Aorta (tissue), 5 donors: ENCODE measurements at regions not wholly inside any gene's neighbourhood (a gene's known extent, or its start where the extent isn't known, plus 50 kb on each side); places are given as distances from the start of the nearest gene placed in this dataset.
"Not testable (repeated sequence)": the region's sequence is repeated elsewhere in the genome, so short reads cannot be mapped to it uniquely, and the experiment has no call there.

Source experiments
- ATAC-seq: fragments of 200-7000 bp; cut with Tn5 transposase; one replicate; pipeline ENCODE4 v1.9.1; 2022; ENCODE audit warnings: moderate library complexity; ENCODE audit not compliant: low FRiP score
- DNase-seq, 2 donors: peaks; one replicate each; pipeline ENCODE4 v3.0.0-alpha.2; 2020
- H3K27ac ChIP-seq, 2 donors: one replicate each; pipeline ENCODE4 v1.5.1; 2013; ENCODE audit warnings: low read length in 2 of 2, mild to moderate bottlenecking in 2 of 2, moderate library complexity in 2 of 2, control low read depth in 1 of 2, inconsistent platforms in 1 of 2, low read depth in 1 of 2
- H3K27me3 ChIP-seq, 2 donors: one replicate each; pipeline ENCODE4 v1.6.1; 2013; ENCODE audit warnings: control low read depth in 1 of 2, low read length in 1 of 2, mild to moderate bottlenecking in 1 of 2, moderate library complexity in 1 of 2; ENCODE audit not compliant: insufficient read depth in 2 of 2, control insufficient read depth in 1 of 2
- H3K36me3 ChIP-seq, 2 donors: one replicate each; pipeline ENCODE4 v1.6.1; 2013; ENCODE audit warnings: control low read depth in 1 of 2, low read length in 1 of 2, mild to moderate bottlenecking in 1 of 2; ENCODE audit not compliant: insufficient read depth in 2 of 2, control insufficient read depth in 1 of 2
- H3K4me1 ChIP-seq, 2 donors: one replicate each; pipeline ENCODE4 v1.6.1; 2013; ENCODE audit warnings: low read length in 2 of 2, control low read depth in 1 of 2, mild to moderate bottlenecking in 1 of 2, moderate library complexity in 1 of 2; ENCODE audit not compliant: insufficient read depth in 2 of 2, control insufficient read depth in 1 of 2
- H3K4me3 ChIP-seq, 2 donors: one replicate each; pipeline ENCODE4 v1.5.1; 2013; ENCODE audit warnings: low read length in 2 of 2, control low read depth in 1 of 2, mild to moderate bottlenecking in 1 of 2
- H3K9me3 ChIP-seq: one replicate; pipeline ENCODE4 v1.6.1; 2013; ENCODE audit warnings: mild to moderate bottlenecking, low read length; ENCODE audit not compliant: control insufficient read depth
- WGBS, 2 donors: extraction: QIAGEN DNeasy Blood & Tissue Kit; methylation state at CpG; one replicate each; pipeline ENCODE4 v1.1.7; 2013; 5-methylcytosine and 5-hydroxymethylcytosine counted together
- intact Hi-C, 2 donors: fragments of 100-400 bp; cut with DNase I; formaldehyde crosslinking; loops; one replicate each; pipeline versions ENCODE4 v1.14.2 to v1.15.0; 2022
- donor health status: healthy with polysubstance abuse.
- donor health status: Bipolar disorder and iron deficiency.
- donor health status: DM: no; HTN: no; CAD: no.
- donor health status: DM: no; HTN: no; CAD: no.
- donor health status: DM: yes; HTN: yes; CAD: no.

DNA sequence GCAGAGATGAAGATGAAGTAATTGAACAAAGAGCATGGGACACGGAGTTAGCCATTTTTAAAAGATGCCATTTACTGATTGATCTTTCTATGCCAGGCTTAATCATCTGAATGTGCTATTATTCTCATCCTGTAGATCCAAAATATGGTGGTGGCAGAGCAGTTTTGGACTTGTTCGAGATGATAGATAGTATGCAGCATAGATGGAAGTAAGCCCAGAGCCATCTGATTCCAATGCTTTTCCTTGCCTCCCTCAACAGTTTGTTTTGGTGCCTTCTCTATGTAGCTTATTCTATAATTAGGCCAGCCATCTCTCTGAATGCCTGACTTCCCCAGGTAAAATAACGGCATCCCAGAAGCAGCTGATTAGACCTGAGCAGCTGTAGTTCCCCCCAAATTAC lies 152.6 kb upstream of the CLNK start:
- H3K27me3 ChIP-seq = no peaks in the 10 kb centered on the region
- DNase-seq (no peak), ATAC-seq (no peak)
- H3K36me3 ChIP-seq = no peaks in the 10 kb centered on the region
- no peaks in the 10 kb centered on the region for H3K9me3 ChIP-seq
- no peak overlapping the region for H3K27ac ChIP-seq
- no peaks in the 10 kb centered on the region for H3K4me1 ChIP-seq
- WGBS, 2 donors = 78 to 81% methylated on average over 3 of the region's 3 CpGs
- intact Hi-C loops = no loop called here
- no peak overlapping the region for H3K4me3 ChIP-seq

DNA sequence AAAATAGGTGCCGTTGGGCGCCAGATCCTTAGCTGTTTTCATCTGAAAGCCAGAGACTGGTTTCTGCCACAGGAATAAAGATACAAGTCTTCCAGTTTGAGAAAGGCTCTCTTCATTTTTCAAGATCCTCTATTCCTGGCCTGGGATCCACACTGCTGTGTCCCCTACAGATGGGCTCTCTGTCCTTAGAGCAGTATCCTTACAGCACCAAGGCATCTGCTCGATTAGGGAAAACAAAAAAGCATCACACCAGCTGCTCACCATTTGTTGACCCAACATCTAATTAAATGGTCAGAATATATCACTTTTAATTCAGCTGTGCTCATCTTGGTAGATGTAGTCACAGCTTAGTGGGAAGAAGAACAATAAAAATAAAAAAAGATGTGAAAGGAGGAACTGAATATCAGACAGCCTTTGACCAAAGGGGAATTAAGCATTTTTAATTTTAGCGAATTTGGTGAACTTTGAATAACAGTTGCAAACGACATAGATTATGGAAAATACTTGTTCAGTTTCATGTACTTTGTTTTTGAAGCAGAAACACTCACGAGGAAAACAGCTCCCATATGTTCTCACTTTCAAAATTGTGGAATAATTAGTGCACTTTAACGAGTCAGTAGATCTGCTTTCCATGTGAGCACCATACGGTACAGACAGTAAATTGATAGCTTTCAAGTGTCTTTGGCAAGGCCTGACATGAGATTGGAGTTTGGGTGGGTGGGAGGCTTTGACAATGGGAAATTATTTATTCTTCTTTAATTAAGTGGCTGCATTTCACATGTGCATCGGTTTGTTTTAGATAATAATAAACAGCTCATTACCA lies 148.4 kb upstream of the CLNK start:
- no peaks in the 10 kb centered on the region for H3K36me3 ChIP-seq
- H3K9me3 ChIP-seq = peaks cover 1% of the 10 kb centered on the region
- no peaks in the 10 kb centered on the region for H3K4me1 ChIP-seq
- 81 to 85% methylated on average over 9 of the region's 9 CpGs for WGBS, 2 donors
- intact Hi-C loops = no loop called here
- DNase-seq = no peak
- no peak overlapping the region for H3K27ac ChIP-seq
- ATAC-seq = no peak
- H3K4me3 ChIP-seq = no peak overlapping the region
- H3K27me3 ChIP-seq = no peaks in the 10 kb centered on the region

DNA sequence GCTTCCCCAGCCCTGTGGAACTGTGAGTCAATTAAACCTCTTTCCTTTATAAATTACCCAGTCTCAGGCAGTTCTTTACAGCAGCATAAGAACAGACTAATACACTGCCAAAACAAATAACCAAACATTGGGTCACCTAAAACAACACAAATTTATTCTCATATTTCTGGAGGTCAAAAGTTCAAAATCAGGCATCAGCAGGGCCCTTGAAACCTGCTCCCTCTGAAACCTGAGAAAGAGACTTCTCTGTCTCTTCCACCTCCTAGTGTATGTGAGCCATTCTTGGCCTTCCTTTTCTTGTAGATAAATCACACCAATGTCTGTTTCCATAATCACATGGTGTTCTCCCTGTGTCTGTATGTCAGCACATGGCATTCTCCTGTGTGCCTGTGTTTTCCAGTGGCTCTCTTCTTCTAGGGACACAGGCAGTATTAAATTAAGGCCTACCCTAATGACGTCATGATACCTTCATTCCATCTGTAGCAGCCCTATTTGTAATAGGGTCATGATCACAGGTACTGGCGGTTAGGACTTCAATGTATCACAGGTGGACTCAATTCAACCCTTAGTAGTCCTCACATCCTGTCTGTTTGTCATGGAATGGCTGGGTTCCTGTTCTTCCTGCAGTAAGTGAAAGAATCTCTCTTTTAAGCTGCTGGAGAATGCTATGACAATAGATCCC lies 147.3 kb upstream of the CLNK start:
- H3K27ac ChIP-seq = no peak overlapping the region
- WGBS, 2 donors = 93 to 94% methylated on average over 2 of the region's 2 CpGs
- no peaks in the 10 kb centered on the region for H3K36me3 ChIP-seq
- ATAC-seq (no peak), DNase-seq (no peak)
- no peaks in the 10 kb centered on the region for H3K27me3 ChIP-seq
- intact Hi-C loops = no loop called here
- H3K4me1 ChIP-seq = no peaks in the 10 kb centered on the region
- no peak overlapping the region for H3K4me3 ChIP-seq
- H3K9me3 ChIP-seq = peaks cover 1% of the 10 kb centered on the region

DNA sequence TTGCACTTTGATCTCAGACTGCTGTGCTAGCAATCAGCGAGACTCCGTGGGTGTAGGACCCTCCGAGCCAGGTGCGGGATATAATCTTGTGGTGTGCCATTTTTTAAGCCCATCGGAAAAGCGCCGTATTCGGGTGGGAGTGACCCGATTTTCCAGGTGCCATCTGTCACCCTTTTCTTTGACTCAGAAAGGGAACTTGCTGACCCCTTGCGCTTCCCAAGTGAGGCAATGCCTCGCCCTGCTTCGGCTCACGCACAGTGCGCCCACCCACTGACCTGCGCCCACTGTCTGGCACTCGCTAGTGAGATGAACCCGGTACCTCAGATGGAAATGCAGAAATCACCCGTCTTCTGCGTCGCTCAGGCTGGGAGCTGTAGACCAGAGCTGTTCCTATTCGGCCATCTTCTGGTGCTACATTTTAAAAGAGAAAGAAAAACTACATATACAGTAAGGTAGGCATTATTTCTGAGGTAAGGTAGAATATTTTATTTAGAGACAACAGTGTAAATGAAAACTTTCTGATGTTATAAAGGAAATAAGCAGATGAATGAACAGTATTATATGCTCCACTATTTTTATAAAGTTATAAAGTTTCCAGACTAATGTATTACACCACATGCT lies 144.5 kb upstream of the CLNK start:
- intact Hi-C loops, H3K4me3 ChIP-seq, H3K27me3 ChIP-seq, ATAC-seq, H3K9me3 ChIP-seq, H3K4me1 ChIP-seq, H3K27ac ChIP-seq, H3K36me3 ChIP-seq, DNase-seq: not testable (repeated sequence)
- 95 to 97% methylated on average over 21 of the region's 21 CpGs for WGBS, 2 donors

DNA sequence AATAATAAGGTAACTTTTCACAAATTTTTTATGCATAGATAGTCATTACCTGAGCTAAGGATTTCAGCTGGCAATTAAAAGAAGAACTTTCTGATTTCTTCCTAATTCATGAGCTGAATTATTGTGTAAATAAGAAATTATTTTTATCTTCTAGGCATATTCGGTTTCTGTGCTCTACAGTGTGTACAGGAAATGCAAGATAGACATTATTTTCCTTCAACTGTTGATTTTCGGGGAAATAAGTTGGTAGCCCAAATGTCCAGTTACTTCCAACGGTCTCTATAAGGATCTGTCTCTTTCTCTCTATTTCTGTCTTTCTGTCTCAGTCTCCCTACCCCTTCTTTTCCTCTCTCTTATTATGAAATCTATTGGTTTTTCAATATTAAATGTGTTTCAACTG lies 137.3 kb upstream of the CLNK start:
- 84 to 89% methylated on average over 3 of the region's 3 CpGs for WGBS, 2 donors

DNA sequence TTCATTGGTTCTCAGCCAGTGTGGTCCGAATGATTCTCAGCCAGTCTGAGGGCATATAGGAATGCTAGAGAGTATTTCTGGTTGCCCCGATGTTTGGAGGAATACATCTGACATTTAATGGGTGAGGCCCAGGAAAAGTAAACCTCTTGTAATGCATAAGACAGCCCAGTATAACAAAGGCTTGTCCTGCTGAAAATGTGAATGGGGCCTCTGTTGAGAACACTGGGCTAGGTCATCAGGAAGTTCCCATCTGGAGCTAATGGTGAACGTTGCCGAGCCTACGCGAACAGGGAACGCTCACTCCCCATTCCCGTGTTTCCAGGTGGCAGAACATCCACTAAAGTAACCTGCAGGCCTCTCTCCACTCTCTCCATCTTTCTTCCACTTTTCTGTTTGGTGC lies 132.0 kb upstream of the CLNK start:
- DNase-seq (no peak), ATAC-seq (no peak)
- Histone ChIP-seq H3K27ac (no peak overlapping the region), H3K27me3 (no peaks in the 10 kb centered on the region), H3K4me1 (peaks cover 0 to 9% of the 10 kb centered on the region in 2 donors), H3K36me3 (no peaks in the 10 kb centered on the region), H3K9me3 (no peaks in the 10 kb centered on the region), H3K4me3 (no peak overlapping the region)
- 95% methylated on average over 8 of the region's 8 CpGs for WGBS, 2 donors
- intact Hi-C loops = no loop called here

More for the DNA sequence above, 137.3 kb upstream of the CLNK start:
- Histone ChIP-seq H3K9me3 (no peaks in the 10 kb centered on the region), H3K27me3 (no peaks in the 10 kb centered on the region), H3K27ac (no peak overlapping the region), H3K4me1 (no peaks in the 10 kb centered on the region), H3K4me3 (no peak overlapping the region), H3K36me3 (no peaks in the 10 kb centered on the region)
- DNase-seq (no peak), ATAC-seq (no peak)
- intact Hi-C loops = no loop called here

DNA sequence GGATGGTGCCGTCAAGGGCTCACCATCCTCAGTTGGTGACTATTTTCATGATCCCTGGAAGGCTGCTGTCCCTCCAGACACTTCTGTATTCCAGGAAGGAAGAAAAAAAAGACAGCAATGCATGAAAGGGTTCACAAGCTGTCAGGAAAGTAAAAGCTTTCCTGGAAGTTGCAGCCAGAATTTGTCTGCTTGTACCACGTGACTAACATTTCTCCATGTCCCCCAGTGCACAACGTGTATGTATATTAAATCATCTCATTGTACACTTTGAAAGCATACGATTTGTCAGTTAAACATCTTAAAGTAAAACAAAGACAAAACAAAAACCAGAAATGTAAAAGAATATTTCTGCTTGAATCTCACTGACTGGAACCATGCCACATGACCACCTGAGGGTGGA lies 127.4 kb upstream of the CLNK start:
- WGBS, 2 donors = 34 to 37% methylated on average over 4 of the region's 4 CpGs
- DNase-seq = no peak
- no peaks in the 10 kb centered on the region for H3K9me3 ChIP-seq
- H3K36me3 ChIP-seq = no peaks in the 10 kb centered on the region
- ATAC-seq = no peak
- H3K27me3 ChIP-seq = no peaks in the 10 kb centered on the region
- H3K4me3 ChIP-seq = no peak overlapping the region
- peaks cover 0 to 9% of the 10 kb centered on the region in 2 donors for H3K4me1 ChIP-seq
- H3K27ac ChIP-seq = no peak overlapping the region
- intact Hi-C loops = no loop called here

DNA sequence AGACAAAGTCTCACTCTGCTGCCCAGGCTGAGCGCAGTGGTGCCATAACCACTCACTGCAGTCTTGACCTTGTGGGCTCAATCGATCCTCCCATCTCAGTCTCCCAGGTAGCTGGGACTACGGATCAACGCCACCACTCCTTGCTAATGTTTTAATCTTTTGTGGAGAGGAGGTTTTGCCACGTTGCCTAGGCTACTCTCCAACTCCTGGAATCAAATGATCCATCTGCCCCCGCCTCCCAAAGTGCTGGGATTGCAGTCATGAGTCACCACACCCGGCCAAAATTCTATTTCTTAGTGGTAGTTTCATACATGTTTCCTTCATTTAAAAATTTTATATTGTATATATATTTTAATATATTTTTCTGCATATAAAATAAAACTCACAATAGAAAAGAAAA lies 125.8 kb upstream of the CLNK start:
- ATAC-seq (no peak), DNase-seq (no peak)
- intact Hi-C loops = no loop called here
- Histone ChIP-seq H3K36me3 (no peaks in the 10 kb centered on the region), H3K4me1 (peaks cover 0 to 9% of the 10 kb centered on the region in 2 donors), H3K9me3 (no peaks in the 10 kb centered on the region), H3K4me3 (no peak overlapping the region), H3K27me3 (no peaks in the 10 kb centered on the region), H3K27ac (no peak overlapping the region)
- 92 to 93% methylated on average over 7 of the region's 7 CpGs for WGBS, 2 donors
